Adrenal gland (tissue), 9 donors: ENCODE measurements at regions not wholly inside any gene's neighbourhood (a gene's known extent, or its start where the extent isn't known, plus 50 kb on each side); places are given as distances from the start of the nearest gene placed in this dataset.

ENCODE experiments used
- DNase-seq, 7 donors: peaks; one replicate each; pipeline ENCODE4 v3.0.0-alpha.2; 2019 to 2020
- H3K27ac ChIP-seq, 5 donors: fragments of 200-600 bp; sonication (generic) in 4 of 5; 1 replicate in 3 of 5; 2 replicates in 2 of 5; pipeline versions ENCODE4 v1.5.1 to v1.8.0; 2016 to 2020; ENCODE audit warnings: mild to moderate bottlenecking in 1 of 5
- H3K27me3 ChIP-seq: fragments of 200-600 bp; 2 replicates; pipeline ENCODE4 v1.8.0; 2021
- H3K36me3 ChIP-seq, 2 donors: fragments of 200-600 bp; replicated peaks in 1 of 2; 1 replicate in 1 of 2; 2 replicates in 1 of 2; pipeline versions ENCODE4 v1.5.1 to v1.8.0; 2018 to 2022
- H3K4me1 ChIP-seq, 2 donors: fragments of 200-600 bp; replicated peaks in 1 of 2; 1 replicate in 1 of 2; 2 replicates in 1 of 2; pipeline versions ENCODE4 v1.5.1 to v1.8.0; 2018 to 2021
- H3K4me3 ChIP-seq, 4 donors: fragments of 200-600 bp; sonication (generic) in 3 of 4; one replicate each; pipeline ENCODE4 v1.5.1; 2016 to 2018
- H3K9me3 ChIP-seq, 3 donors: fragments of 200-600 bp; sonication (generic) in 1 of 3; replicated peaks in 1 of 3; 1 replicate in 2 of 3; 2 replicates in 1 of 3; pipeline versions ENCODE4 v1.5.1 to v1.8.0; 2016 to 2021
- CTCF ChIP-seq, 6 experiments: fragments of 450-650 bp in 4 of 6; fragments of 200-600 bp in 2 of 6; sonication (generic) in 1 of 6; IDR thresholded peaks; 1 replicate in 5 of 6; 2 replicates in 1 of 6; pipeline versions ENCODE4 v1.5.1 to v1.8.0; 2016 to 2021; ENCODE audit warnings: antibody characterized with exemption in 6 of 6, mild to moderate bottlenecking in 2 of 6, moderate library complexity in 1 of 6
- POLR2A ChIP-seq, 2 donors: fragments of 450-650 bp; IDR thresholded peaks; one replicate each; pipeline ENCODE4 v1.6.1; 2017; ENCODE audit warnings: antibody characterized with exemption in 2 of 2, mild to moderate bottlenecking in 2 of 2, moderate library complexity in 1 of 2
- WGBS, 4 donors: extraction: QIAGEN DNeasy Blood & Tissue Kit in 2 of 4; methylation state at CpG; one replicate each; pipeline versions ENCODE4 v1.1.5 to v1.1.7; 2013 to 2017; 5-methylcytosine and 5-hydroxymethylcytosine counted together
- intact Hi-C, 2 donors: fragments of 100-400 bp; cut with DNase I; formaldehyde crosslinking; loops; one replicate each; pipeline versions ENCODE4 v1.14.1 to v1.15.0; 2022 to 2023
- donor health status: healthy with polysubstance abuse.
- donor health status: Bipolar disorder and iron deficiency.
- donor health status: DM: yes; HTN: yes; CAD: no.
- donor health status: DM: no; HTN: no; CAD: no.
- donor health status: DM: no; HTN: no; CAD: no.

GRCh38 chr5:82624062-82624461 is 345.9 kb upstream of the RPS23 start:
- peaks cover 0 to 12% of the 10 kb centered on the region in 2 donors for H3K4me1 ChIP-seq
- no peaks in the 10 kb centered on the region for H3K36me3 ChIP-seq
- intact Hi-C loops, result no loop called here
- no peaks in the 10 kb centered on the region for H3K27me3 ChIP-seq
- H3K27ac ChIP-seq, result no peak overlapping the region
- no peak overlapping the region for H3K4me3 ChIP-seq
- no peak for DNase-seq
- TF ChIP-seq CTCF (IDR thresholded peaks at IDR 0.05) (no peak), POLR2A (IDR thresholded peaks at IDR 0.05) (no peak)
- 79 to 91% (median 84%) methylated on average over 1 of the region's 1 CpG for WGBS, 4 donors
- no peaks in the 10 kb centered on the region for H3K9me3 ChIP-seq

GRCh38 chr5:82622711-82623514 is 344.8 kb upstream of the RPS23 start:
- Histone ChIP-seq H3K4me1 (peaks cover 0 to under 1% of the 10 kb centered on the region in 2 donors), H3K36me3 (no peaks in the 10 kb centered on the region), H3K9me3 (no peaks in the 10 kb centered on the region), H3K4me3 (no peak overlapping the region), H3K27ac (no peak overlapping the region), H3K27me3 (no peaks in the 10 kb centered on the region)
- WGBS, 4 donors, result 87 to 91% (median 91%) methylated on average over 6 of the region's 6 CpGs
- no peak for DNase-seq
- intact Hi-C loops, result no loop called here
- no peak for TF ChIP-seq CTCF (IDR thresholded peaks at IDR 0.05)
- TF ChIP-seq POLR2A (IDR thresholded peaks at IDR 0.05), result no peak

GRCh38 chr5:82622205-82622604 is 344.1 kb upstream of the RPS23 start:
- WGBS, 4 donors, result 93 to 96% (median 96%) methylated on average over 4 of the region's 4 CpGs
- no peak overlapping the region for H3K4me3 ChIP-seq
- H3K27ac ChIP-seq, result no peak overlapping the region
- TF ChIP-seq POLR2A (IDR thresholded peaks at IDR 0.05), result no peak
- DNase-seq, result no peak
- intact Hi-C loops, result no loop called here
- H3K9me3 ChIP-seq, result no peaks in the 10 kb centered on the region
- no peaks in the 10 kb centered on the region for H3K4me1 ChIP-seq
- no peaks in the 10 kb centered on the region for H3K36me3 ChIP-seq
- no peaks in the 10 kb centered on the region for H3K27me3 ChIP-seq

GRCh38 chr5:82620957-82621600 is 342.9 kb upstream of the RPS23 start:
- Histone ChIP-seq H3K4me1 (no peaks in the 10 kb centered on the region), H3K36me3 (no peaks in the 10 kb centered on the region), H3K4me3 (no peak overlapping the region), H3K27me3 (no peaks in the 10 kb centered on the region), H3K9me3 (no peaks in the 10 kb centered on the region), H3K27ac (no peak overlapping the region)
- intact Hi-C loops, result no loop called here
- WGBS, 4 donors, result 42 to 56% (median 47%) methylated on average over 3 of the region's 3 CpGs
- DNase-seq, result no peak
- TF ChIP-seq CTCF (IDR thresholded peaks at IDR 0.05), result no peak
- TF ChIP-seq POLR2A (IDR thresholded peaks at IDR 0.05), result no peak
